Transverse colon (tissue), 3 donors: ENCODE measurements at regions not wholly inside any gene's neighbourhood (a gene's known extent, or its start where the extent isn't known, plus 50 kb on each side); places are given as distances from the start of the nearest gene placed in this dataset.

ENCODE experiments used
- CTCF ChIP-seq, 5 experiments: fragments of 200-600 bp in 3 of 5; fragments of 450-650 bp in 2 of 5; sonication (generic) in 3 of 5; IDR thresholded peaks; 1 replicate in 2 of 5; 2 replicates in 3 of 5; pipeline ENCODE4 v1.5.1; 2016 to 2017; ENCODE audit warnings: antibody characterized with exemption in 5 of 5, inconsistent platforms in 3 of 5, mild to moderate bottlenecking in 2 of 5, moderate library complexity in 1 of 5
- EP300 ChIP-seq: sonication (generic); formaldehyde crosslinking; IDR thresholded peaks from one replicate; pipeline ENCODE4 v1.6.1; 2017; ENCODE audit warnings: antibody characterized with exemption, low read depth
- POLR2A ChIP-seq: fragments of 450-650 bp; IDR thresholded peaks from one replicate; pipeline ENCODE4 v1.6.1; 2016; ENCODE audit warnings: antibody characterized with exemption, mild to moderate bottlenecking, moderate library complexity

- TF ChIP-seq EP300 (no peak), CTCF (IDR thresholded peaks at IDR 0.05) (no peak), POLR2A (no peak)
These were observed 536.4 kb downstream of the XPNPEP1 start for GRCh38 chr10:109386921-109387320.
